ENCODE measurements at regions not wholly inside any gene's neighbourhood (a gene's known extent, or its start where the extent isn't known, plus 50 kb on each side); places are given as distances from the start of the nearest gene placed in this dataset. TPM values are rescaled to one million over a fixed set of nuclear protein-coding genes. Genes with fewer than 3 reads are reported as not detected.
"Not testable (repeated sequence)": the region's sequence is repeated elsewhere in the genome, so short reads cannot be mapped to it uniquely, and the experiment has no call there.

- H3K4me1 ChIP-seq (ENCODE audit: insufficient read depth): no peaks in the 10 kb centered on the region
- no peak for DNase-seq (ENCODE audit: extremely low spot score)
- no peak overlapping the region for H3K4me3 ChIP-seq (ENCODE audit: low read depth, low read length)
- H3K36me3 ChIP-seq (ENCODE audit: insufficient read depth): no peaks in the 10 kb centered on the region
- WGBS: 80% methylated on average over 2 of the region's 2 CpGs
- no peak overlapping the region for H3K27ac ChIP-seq (ENCODE audit: low read depth)
These were observed 61.4 kb upstream of the JARID2 start for GRCh38 chr6:15184441-15184861.

GRCh38 chr6:15185111-15185510 is 60.8 kb upstream of the JARID2 start:
- not testable (repeated sequence) for H3K27ac ChIP-seq (ENCODE audit: low read depth); H3K4me3 ChIP-seq (ENCODE audit: low read depth, low read length); H3K4me1 ChIP-seq (ENCODE audit: insufficient read depth); DNase-seq (ENCODE audit: extremely low spot score); H3K36me3 ChIP-seq (ENCODE audit: insufficient read depth)
- WGBS: 86% methylated on average over 8 of the region's 8 CpGs

- DNase-seq (ENCODE audit: extremely low spot score); H3K4me1 ChIP-seq (ENCODE audit: insufficient read depth); H3K27ac ChIP-seq (ENCODE audit: low read depth); H3K36me3 ChIP-seq (ENCODE audit: insufficient read depth); H3K4me3 ChIP-seq (ENCODE audit: low read depth, low read length): not testable (repeated sequence)
- WGBS: 90% methylated on average over 10 of the region's 10 CpGs
These were observed 52.4 kb upstream of the JARID2 start for GRCh38 chr6:15193451-15193850.

- DNase-seq (ENCODE audit: extremely low spot score): no peak
- WGBS: 94% methylated on average over 4 of the region's 4 CpGs
These were observed 51.4 kb upstream of the JARID2 start for GRCh38 chr6:15194453-15194852.

More at GRCh38 chr6:15194453-15194852, 51.4 kb upstream of the JARID2 start:
- no peaks in the 10 kb centered on the region for H3K4me1 ChIP-seq (ENCODE audit: insufficient read depth)
- no peak overlapping the region for H3K4me3 ChIP-seq (ENCODE audit: low read depth, low read length)
- H3K27ac ChIP-seq (ENCODE audit: low read depth): no peak overlapping the region
- H3K36me3 ChIP-seq (ENCODE audit: insufficient read depth): no peaks in the 10 kb centered on the region

Small RNA genes lying in the stretch of these regions (small RNA-seq; reads per million reads assigned to genes)
- gene RN7SL332P (not detected), gene RNU6-793P (not detected)

Measured in urinary bladder (tissue), 4 donors.